Activated CD8-positive, alpha-beta T cell treated with anti-CD3 and anti-CD28 coated beads, Interleukin-2, amount 10 ng/mL, durations not matched to agents 7 days and 5 days (primary cell): ENCODE measurements at regions not wholly inside any gene's neighbourhood (a gene's known extent, or its start where the extent isn't known, plus 50 kb on each side); places are given as distances from the start of the nearest gene placed in this dataset.

Experiments used
- ATAC-seq: fragments of 150-1000 bp; cut with Tn5 transposase; one replicate; pipeline ENCODE4 v1.10.0; 2021; ENCODE audit warnings: moderate library complexity
- CTCF ChIA-PET: fragments of 350-600 bp; sonication (Branson Sonifier 250); formaldehyde crosslinking; loops from one replicate; lab custom pipeline; 2021; ENCODE audit warnings: antibody characterized with exemption; lab: Charles Lee
- POLR2A ChIA-PET: fragments of 350-600 bp; sonication (Branson Sonifier 250); formaldehyde crosslinking; loops from one replicate; lab custom pipeline; 2021; ENCODE audit warnings: antibody characterized with exemption; lab: Charles Lee
- DNase-seq: peaks from one replicate; pipeline ENCODE4 v3.0.0-alpha.2; 2020
- H3K27ac Mint-ChIP-seq: one replicate; pipeline ENCODE4 v1.8.0; 2021; ENCODE audit warnings: mild to moderate bottlenecking, mixed read lengths
- H3K27me3 Mint-ChIP-seq: one replicate; pipeline ENCODE4 v1.8.0; 2021; ENCODE audit warnings: low read depth, mixed read lengths
- H3K36me3 Mint-ChIP-seq: one replicate; pipeline ENCODE4 v1.8.0; 2021; ENCODE audit warnings: low read depth, mixed read lengths
- H3K4me1 Mint-ChIP-seq: one replicate; pipeline ENCODE4 v1.8.0; 2021; ENCODE audit warnings: low read depth, mixed read lengths
- H3K4me3 Mint-ChIP-seq: one replicate; pipeline ENCODE4 v1.8.0; 2021; ENCODE audit warnings: mild to moderate bottlenecking, mixed read lengths
- H3K9me3 Mint-ChIP-seq: one replicate; pipeline ENCODE4 v1.8.0; 2022; ENCODE audit warnings: mixed read lengths; ENCODE audit not compliant: insufficient read depth

- DNase-seq (no peak), ATAC-seq (no peak)
- ChIA-PET POLR2A (no interaction called here), CTCF (no interaction called here)
- Mint-ChIP-seq H3K4me1 (peaks cover 16% of the 10 kb centered on the region), H3K4me3 (no peak overlapping the region), H3K9me3 (no peaks in the 10 kb centered on the region), H3K36me3 (no peaks in the 10 kb centered on the region), H3K27ac (no peak overlapping the region), H3K27me3 (peaks cover 10% of the 10 kb centered on the region)
Measured at GRCh38 chr18:73959352-73959751, 188.3 kb downstream of the FBXO15 start.

- CTCF ChIA-PET, result no interaction called here
- ATAC-seq, result no peak
- no peak overlapping the region for H3K4me3 Mint-ChIP-seq
- POLR2A ChIA-PET, result no interaction called here
- H3K4me1 Mint-ChIP-seq, result peaks cover 22% of the 10 kb centered on the region
- no peaks in the 10 kb centered on the region for H3K36me3 Mint-ChIP-seq
- H3K27me3 Mint-ChIP-seq, result peaks cover 10% of the 10 kb centered on the region
- no peaks in the 10 kb centered on the region for H3K9me3 Mint-ChIP-seq
- no peak overlapping the region for H3K27ac Mint-ChIP-seq
- DNase-seq, result no peak
Measured at GRCh38 chr18:73954268-73954667, 193.4 kb downstream of the FBXO15 start.

GRCh38 chr18:73952296-73952946, 195.2 kb downstream of the FBXO15 start:
- no peak overlapping the region for H3K27ac Mint-ChIP-seq
- CTCF ChIA-PET, result no interaction called here

GRCh38 chr18:73950116-73950700, 197.4 kb downstream of the FBXO15 start:
- CTCF ChIA-PET, result no interaction called here
- DNase-seq, result no peak
- Mint-ChIP-seq H3K36me3 (no peaks in the 10 kb centered on the region), H3K9me3 (no peaks in the 10 kb centered on the region), H3K27me3 (peaks cover 3% of the 10 kb centered on the region), H3K27ac (no peak overlapping the region), H3K4me1 (peaks cover 13% of the 10 kb centered on the region), H3K4me3 (no peak overlapping the region)
- POLR2A ChIA-PET, result no interaction called here
- ATAC-seq, result no peak

More at GRCh38 chr18:73952296-73952946, 195.2 kb downstream of the FBXO15 start:
- ATAC-seq, result no peak
- Mint-ChIP-seq H3K9me3 (no peaks in the 10 kb centered on the region), H3K4me3 (no peak overlapping the region), H3K27me3 (peaks cover 8% of the 10 kb centered on the region), H3K4me1 (peaks cover 13% of the 10 kb centered on the region), H3K36me3 (no peaks in the 10 kb centered on the region)
- DNase-seq, result no peak
- POLR2A ChIA-PET, result no interaction called here

DNA sequence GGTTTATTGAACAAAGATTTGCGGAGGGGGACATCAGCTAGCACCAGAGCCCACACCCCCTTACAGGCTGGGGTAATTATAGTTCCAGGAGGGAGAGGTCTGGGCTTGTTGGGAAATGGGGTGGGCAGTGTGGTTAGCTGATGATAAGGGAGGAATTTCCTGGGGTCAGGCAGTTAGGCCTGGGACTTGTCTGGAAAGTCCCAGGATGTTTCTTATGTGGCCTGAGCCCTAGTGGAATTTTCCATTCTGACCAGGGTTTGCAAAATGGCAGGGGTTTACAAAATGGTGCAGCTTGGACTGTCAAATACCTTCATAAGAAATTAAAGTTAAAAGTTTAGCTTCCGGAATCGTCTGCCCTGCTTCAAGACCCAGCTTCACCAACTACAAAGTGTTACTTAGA, 199.1 kb downstream of the FBXO15 start:
- H3K9me3 Mint-ChIP-seq, result no peaks in the 10 kb centered on the region
- H3K4me3 Mint-ChIP-seq, result no peak overlapping the region
- DNase-seq, result no peak
- POLR2A ChIA-PET, result no interaction called here
- no peaks in the 10 kb centered on the region for H3K36me3 Mint-ChIP-seq
- peaks cover 3% of the 10 kb centered on the region for H3K4me1 Mint-ChIP-seq
- no peak overlapping the region for H3K27ac Mint-ChIP-seq
- no peak for ATAC-seq
- CTCF ChIA-PET, result no interaction called here
- H3K27me3 Mint-ChIP-seq, result no peaks in the 10 kb centered on the region

- ChIA-PET POLR2A (no interaction called here), CTCF (no interaction called here)
- no peak overlapping the region for H3K4me3 Mint-ChIP-seq
- H3K4me1 Mint-ChIP-seq, result peaks cover 3% of the 10 kb centered on the region
- H3K27me3 Mint-ChIP-seq, result no peaks in the 10 kb centered on the region
- DNase-seq (no peak), ATAC-seq (no peak)
- no peaks in the 10 kb centered on the region for H3K36me3 Mint-ChIP-seq
- H3K27ac Mint-ChIP-seq, result no peak overlapping the region
- no peaks in the 10 kb centered on the region for H3K9me3 Mint-ChIP-seq
Measured at GRCh38 chr18:73948084-73948483, 199.6 kb downstream of the FBXO15 start.

DNA sequence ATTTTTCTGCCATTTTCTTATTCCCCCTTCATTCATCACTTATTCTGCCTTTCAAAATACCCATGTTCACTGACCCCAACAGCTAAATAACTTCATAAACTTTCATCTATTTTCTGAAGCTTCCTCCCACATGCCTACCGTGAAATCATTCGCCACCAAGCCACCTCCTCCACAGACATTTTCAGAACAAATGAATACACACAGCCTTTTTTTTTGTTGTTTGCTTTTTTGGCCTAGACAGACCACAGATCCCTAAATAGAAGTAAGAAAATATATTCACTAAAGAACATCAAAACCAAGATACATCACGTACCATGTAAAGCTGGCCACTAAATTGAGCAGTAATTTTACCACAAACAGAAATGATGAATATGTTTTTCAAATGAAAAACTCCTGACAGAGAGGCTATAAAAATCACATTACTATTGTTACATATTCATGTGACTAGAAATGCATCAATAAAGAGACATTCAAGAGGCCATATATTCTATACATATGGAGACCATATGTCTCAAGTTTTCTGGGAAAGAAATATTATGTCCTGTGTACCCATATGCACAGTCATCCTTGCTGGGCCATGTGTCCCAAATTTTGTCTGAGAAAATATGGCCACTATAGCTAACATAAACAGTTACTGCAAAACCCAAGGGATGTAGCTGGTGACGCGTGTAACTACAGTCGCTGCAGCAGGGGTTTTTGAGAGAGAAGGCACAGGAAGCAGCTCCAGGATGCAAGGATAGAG, 200.3 kb downstream of the FBXO15 start:
- Mint-ChIP-seq H3K4me1 (peaks cover under 1% of the 10 kb centered on the region), H3K27ac (no peak overlapping the region)

GRCh38 chr18:73945130-73945792, 202.4 kb downstream of the FBXO15 start:
- no peak overlapping the region for H3K4me3 Mint-ChIP-seq
- H3K4me1 Mint-ChIP-seq, result no peaks in the 10 kb centered on the region
- CTCF ChIA-PET, result no interaction called here
- no peaks in the 10 kb centered on the region for H3K36me3 Mint-ChIP-seq
- no peak for ATAC-seq
- H3K9me3 Mint-ChIP-seq, result no peaks in the 10 kb centered on the region
- no peak for DNase-seq
- H3K27me3 Mint-ChIP-seq, result no peaks in the 10 kb centered on the region
- H3K27ac Mint-ChIP-seq, result no peak overlapping the region
- POLR2A ChIA-PET, result no interaction called here

More for the DNA sequence above, 200.3 kb downstream of the FBXO15 start:
- no peak for DNase-seq
- no peak overlapping the region for H3K4me3 Mint-ChIP-seq
- H3K27me3 Mint-ChIP-seq, result no peaks in the 10 kb centered on the region
- H3K9me3 Mint-ChIP-seq, result no peaks in the 10 kb centered on the region
- no peak for ATAC-seq
- ChIA-PET POLR2A (no interaction called here), CTCF (no interaction called here)
- H3K36me3 Mint-ChIP-seq, result no peaks in the 10 kb centered on the region

GRCh38 chr18:73944715-73945114, 202.9 kb downstream of the FBXO15 start:
- Mint-ChIP-seq H3K4me3 (no peak overlapping the region), H3K36me3 (no peaks in the 10 kb centered on the region), H3K4me1 (no peaks in the 10 kb centered on the region), H3K9me3 (no peaks in the 10 kb centered on the region), H3K27me3 (no peaks in the 10 kb centered on the region), H3K27ac (no peak overlapping the region)
- CTCF ChIA-PET, result no interaction called here
- DNase-seq, result no peak
- POLR2A ChIA-PET, result no interaction called here
- no peak for ATAC-seq

- no peak overlapping the region for H3K27ac Mint-ChIP-seq
- no peaks in the 10 kb centered on the region for H3K27me3 Mint-ChIP-seq
- no peak for DNase-seq
- no peaks in the 10 kb centered on the region for H3K4me1 Mint-ChIP-seq
- POLR2A ChIA-PET, result no interaction called here
- no peak overlapping the region for H3K4me3 Mint-ChIP-seq
- H3K9me3 Mint-ChIP-seq, result no peaks in the 10 kb centered on the region
- CTCF ChIA-PET, result no interaction called here
- no peaks in the 10 kb centered on the region for H3K36me3 Mint-ChIP-seq
- ATAC-seq, result no peak
Measured at GRCh38 chr18:73943763-73944162, 203.9 kb downstream of the FBXO15 start.

DNA sequence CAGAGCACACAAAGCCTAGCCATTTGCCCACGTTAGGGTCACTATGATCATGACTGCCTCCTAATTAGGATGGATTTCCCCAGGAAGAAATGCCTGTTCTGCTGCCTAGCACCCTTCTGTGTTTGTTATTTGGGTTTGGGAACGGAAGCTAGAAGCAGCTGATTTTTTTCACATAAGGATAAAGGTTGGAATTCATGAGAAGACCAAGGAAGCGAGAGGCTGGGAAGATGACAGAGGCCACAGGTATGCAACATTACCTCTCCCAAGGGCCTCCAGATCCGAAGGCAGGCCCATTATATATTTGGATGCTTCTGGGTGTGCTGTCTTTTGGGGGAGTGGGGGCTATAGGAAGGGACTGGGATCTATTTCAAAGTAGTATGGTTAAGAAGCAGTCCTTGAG, 204.7 kb downstream of the FBXO15 start:
- ChIA-PET POLR2A (no interaction called here), CTCF (no interaction called here)
- ATAC-seq (no peak), DNase-seq (no peak)
- Mint-ChIP-seq H3K4me3 (no peak overlapping the region), H3K9me3 (no peaks in the 10 kb centered on the region), H3K27me3 (no peaks in the 10 kb centered on the region), H3K27ac (no peak overlapping the region), H3K36me3 (no peaks in the 10 kb centered on the region), H3K4me1 (no peaks in the 10 kb centered on the region)

GRCh38 chr18:73942081-73942625, 205.5 kb downstream of the FBXO15 start:
- H3K27ac Mint-ChIP-seq, result no peak overlapping the region

More at GRCh38 chr18:73942081-73942625, 205.5 kb downstream of the FBXO15 start:
- no peak for ATAC-seq
- no peak for DNase-seq
- Mint-ChIP-seq H3K27me3 (no peaks in the 10 kb centered on the region), H3K9me3 (no peaks in the 10 kb centered on the region), H3K4me1 (no peaks in the 10 kb centered on the region), H3K4me3 (no peak overlapping the region), H3K36me3 (no peaks in the 10 kb centered on the region)
- POLR2A ChIA-PET, result no interaction called here
- CTCF ChIA-PET, result no interaction called here
